ENCODE measurements at regions not wholly inside any gene's neighbourhood (a gene's known extent, or its start where the extent isn't known, plus 50 kb on each side); places are given as distances from the start of the nearest gene placed in this dataset.
"Not testable (repeated sequence)": the region's sequence is repeated elsewhere in the genome, so short reads cannot be mapped to it uniquely, and the experiment has no call there.

GRCh38 chr9:66266202-66266601, 529.3 kb downstream of the FOXD4L4 start:
- WGBS, 2 donors = 24 to 45% methylated on average over 2 to 14 of the region's 19 CpGs

GRCh38 chr9:66266856-66267430, 530.0 kb downstream of the FOXD4L4 start:
- H3K4me3 ChIP-seq (ENCODE audit: low read depth, poor library complexity, severe bottlenecking); intact Hi-C loops (cut with DNase I; ENCODE audit: low total_unique reads); DNase-seq (ENCODE audit: low spot score in 2 of 2): not testable (repeated sequence)
- 41 to 64% methylated on average over 12 to 20 of the region's 31 CpGs for WGBS, 2 donors

More at GRCh38 chr9:66266202-66266601, 529.3 kb downstream of the FOXD4L4 start:
- peak in 1 of 2 donors; percentile 43 for DNase-seq (ENCODE audit: low spot score in 2 of 2)
- intact Hi-C loops (cut with DNase I; ENCODE audit: low total_unique reads); H3K4me3 ChIP-seq (ENCODE audit: low read depth, poor library complexity, severe bottlenecking): not testable (repeated sequence)

- peak; percentile 21 to 69 for DNase-seq (ENCODE audit: low spot score in 2 of 2)
- H3K4me3 ChIP-seq (ENCODE audit: low read depth, poor library complexity, severe bottlenecking); intact Hi-C loops (cut with DNase I; ENCODE audit: low total_unique reads): not testable (repeated sequence)
- 54% methylated on average over 11 of the region's 22 CpGs; no CpG with 5 or more reads in 1 of the 2 donors for WGBS, 2 donors
These were observed 530.7 kb downstream of the FOXD4L4 start for GRCh38 chr9:66267684-66268083.

GRCh38 chr9:66269024-66269423, 532.1 kb downstream of the FOXD4L4 start:
- peak in 1 of 2 donors; percentile 53 for DNase-seq (ENCODE audit: low spot score in 2 of 2)
- WGBS, 2 donors = 65 to 85% methylated on average over 12 to 13 of the region's 26 CpGs
- intact Hi-C loops (cut with DNase I; ENCODE audit: low total_unique reads); H3K4me3 ChIP-seq (ENCODE audit: low read depth, poor library complexity, severe bottlenecking): not testable (repeated sequence)

- H3K4me3 ChIP-seq (ENCODE audit: low read depth, poor library complexity, severe bottlenecking) = peak overlapping the region; percentile 58
- intact Hi-C loops (cut with DNase I; ENCODE audit: low total_unique reads) = not testable (repeated sequence)
- WGBS, 2 donors = 1% methylated on average over 18 of the region's 42 CpGs; no CpG with 5 or more reads in 1 of the 2 donors
- DNase-seq (ENCODE audit: low spot score in 2 of 2) = peak; percentile 44 to 96
These were observed 532.8 kb downstream of the FOXD4L4 start for GRCh38 chr9:66269783-66270182.

GRCh38 chr9:66278809-66279208, 541.9 kb downstream of the FOXD4L4 start:
- DNase-seq (ENCODE audit: low spot score in 2 of 2); intact Hi-C loops (cut with DNase I; ENCODE audit: low total_unique reads); H3K4me3 ChIP-seq (ENCODE audit: low read depth, poor library complexity, severe bottlenecking): not testable (repeated sequence)
- WGBS, 2 donors = 91 to 100% methylated on average over 3 to 4 of the region's 5 CpGs
